MCF 10A (cell line): ENCODE measurements at regions not wholly inside any gene's neighbourhood (a gene's known extent, or its start where the extent isn't known, plus 50 kb on each side); places are given as distances from the start of the nearest gene placed in this dataset.

Source experiments
- BruUV-seq: library from RNA; stranded (reverse); fragments of 400-500 nt; replicated peaks from 2 replicates; lab custom pipeline; 2021; lab: Mats Ljungman, UMichigan
- CTCF ChIA-PET: fragments of 300-600 bp; sonication (Branson Sonifier 250); formaldehyde crosslinking; extraction: SDS; loops from one replicate; lab custom pipeline; 2021; ENCODE audit warnings: antibody characterized with exemption, inconsistent platforms; lab: Yijun Ruan, JAX
- POLR2A ChIA-PET: fragments of 300-600, 350-650 bp; sonication (Branson Sonifier 250); formaldehyde crosslinking; extraction: SDS; loops from one replicate; lab custom pipeline; 2020; ENCODE audit warnings: antibody characterized with exemption, inconsistent platforms; lab: Yijun Ruan, JAX
- DNase-seq: peaks from one replicate; pipeline ENCODE4 v3.0.0-alpha.2; 2018; ENCODE audit not compliant: unreplicated experiment
- H3K27ac Mint-ChIP-seq: one replicate; pipeline ENCODE4 v1.8.0; 2022; ENCODE audit warnings: mild to moderate bottlenecking, low read depth, mixed read lengths; ENCODE audit not compliant: unreplicated experiment
- H3K27me3 Mint-ChIP-seq: one replicate; pipeline ENCODE4 v1.8.0; 2022; ENCODE audit warnings: mixed read lengths; ENCODE audit not compliant: insufficient read depth, unreplicated experiment
- H3K36me3 Mint-ChIP-seq: one replicate; pipeline ENCODE4 v1.8.0; 2022; ENCODE audit warnings: mild to moderate bottlenecking, moderate library complexity, mixed read lengths; ENCODE audit not compliant: insufficient read depth, unreplicated experiment
- H3K4me1 Mint-ChIP-seq: one replicate; pipeline ENCODE4 v1.8.0; 2022; ENCODE audit warnings: mixed read lengths; ENCODE audit not compliant: insufficient read depth, unreplicated experiment
- H3K4me3 Mint-ChIP-seq: one replicate; pipeline ENCODE4 v1.8.0; 2022; ENCODE audit warnings: mild to moderate bottlenecking, moderate library complexity, mixed read lengths; ENCODE audit not compliant: unreplicated experiment
- H3K9me3 Mint-ChIP-seq: one replicate; pipeline ENCODE4 v1.8.0; 2022; ENCODE audit warnings: mixed read lengths; ENCODE audit not compliant: unreplicated experiment
- intact Hi-C: fragments of 100-400 bp; cut with micrococcal nuclease; formaldehyde crosslinking; loops from 2 replicates; pipeline ENCODE4 v1.14.1; 2022
- TF ChIP-seq, protein P1 (sequence below): fragments of 200-600 bp; IDR thresholded peaks from one replicate; pipeline ENCODE4 v1.8.0; 2022; ENCODE audit warnings: antibody characterized with exemption, mild to moderate bottlenecking; ENCODE audit not compliant: unreplicated experiment

DNA sequence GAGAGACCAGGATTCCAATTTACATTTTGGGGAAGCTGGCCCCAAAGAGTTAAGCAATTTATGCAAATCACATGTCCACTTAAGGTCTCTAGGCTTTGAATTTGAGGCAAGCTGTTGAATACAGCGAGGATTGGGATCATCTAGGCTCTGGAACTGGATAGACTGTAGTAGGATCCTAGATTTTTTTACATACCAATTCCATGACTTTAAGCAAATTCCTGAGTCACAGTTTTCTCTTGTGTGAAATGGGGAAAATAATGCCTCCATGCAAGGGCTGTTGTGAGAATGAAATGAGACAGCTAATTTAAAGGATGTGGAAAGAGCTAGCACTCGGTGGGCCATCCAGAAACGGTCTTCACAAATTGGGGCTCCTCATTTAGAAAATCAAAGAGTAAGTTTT lies 103.4 kb downstream of the MINAR1 start:
- TF ChIP-seq, protein P1, sequence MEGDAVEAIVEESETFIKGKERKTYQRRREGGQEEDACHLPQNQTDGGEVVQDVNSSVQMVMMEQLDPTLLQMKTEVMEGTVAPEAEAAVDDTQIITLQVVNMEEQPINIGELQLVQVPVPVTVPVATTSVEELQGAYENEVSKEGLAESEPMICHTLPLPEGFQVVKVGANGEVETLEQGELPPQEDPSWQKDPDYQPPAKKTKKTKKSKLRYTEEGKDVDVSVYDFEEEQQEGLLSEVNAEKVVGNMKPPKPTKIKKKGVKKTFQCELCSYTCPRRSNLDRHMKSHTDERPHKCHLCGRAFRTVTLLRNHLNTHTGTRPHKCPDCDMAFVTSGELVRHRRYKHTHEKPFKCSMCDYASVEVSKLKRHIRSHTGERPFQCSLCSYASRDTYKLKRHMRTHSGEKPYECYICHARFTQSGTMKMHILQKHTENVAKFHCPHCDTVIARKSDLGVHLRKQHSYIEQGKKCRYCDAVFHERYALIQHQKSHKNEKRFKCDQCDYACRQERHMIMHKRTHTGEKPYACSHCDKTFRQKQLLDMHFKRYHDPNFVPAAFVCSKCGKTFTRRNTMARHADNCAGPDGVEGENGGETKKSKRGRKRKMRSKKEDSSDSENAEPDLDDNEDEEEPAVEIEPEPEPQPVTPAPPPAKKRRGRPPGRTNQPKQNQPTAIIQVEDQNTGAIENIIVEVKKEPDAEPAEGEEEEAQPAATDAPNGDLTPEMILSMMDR = no peak
- H3K27me3 Mint-ChIP-seq = peaks cover 29% of the 10 kb centered on the region
- DNase-seq = no peak
- no peaks in the 10 kb centered on the region for H3K9me3 Mint-ChIP-seq
- no TSS peak for BruUV-seq
- H3K4me1 Mint-ChIP-seq = peaks cover 7% of the 10 kb centered on the region
- ChIA-PET POLR2A (no interaction called here), CTCF (interaction anchor here (0.6 kb wide), 1 partner anchor 58 kb away, joined by 3 read pairs; no protein-coding TSS in a partner anchor)
- intact Hi-C loops = no loop called here
- H3K27ac Mint-ChIP-seq = no peak overlapping the region
- H3K4me3 Mint-ChIP-seq = no peak overlapping the region
- no peaks in the 10 kb centered on the region for H3K36me3 Mint-ChIP-seq

DNA sequence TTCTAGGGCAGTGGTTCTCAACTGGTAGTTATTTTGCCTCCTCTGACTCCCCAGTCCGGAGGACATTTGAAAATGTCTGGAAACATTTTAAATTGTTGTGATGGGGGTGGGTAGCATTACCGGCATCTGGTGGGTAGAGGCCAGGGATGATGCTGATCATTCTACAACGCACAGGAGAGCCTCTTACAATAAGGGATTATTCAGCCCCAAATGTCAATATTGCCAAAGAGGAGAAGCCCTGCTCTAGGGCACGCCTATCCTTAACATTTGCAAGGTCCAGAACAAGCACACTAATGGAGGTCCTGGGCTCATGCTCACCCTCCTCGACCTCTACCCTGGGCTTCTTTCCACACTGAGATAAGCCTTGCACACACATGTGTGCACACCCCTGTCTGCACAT lies 106.4 kb downstream of the MINAR1 start:
- H3K36me3 Mint-ChIP-seq = no peaks in the 10 kb centered on the region
- BruUV-seq = no TSS peak
- CTCF ChIA-PET = interaction anchor here (1.7 kb wide), 1 partner anchor 315 kb away, joined by 4 read pairs; no protein-coding TSS in a partner anchor
- H3K9me3 Mint-ChIP-seq = no peaks in the 10 kb centered on the region
- DNase-seq = no peak
- peaks cover 7% of the 10 kb centered on the region for H3K4me1 Mint-ChIP-seq
- no peak overlapping the region for H3K4me3 Mint-ChIP-seq
- POLR2A ChIA-PET = no interaction called here
- TF ChIP-seq, protein P1 = no peak
- intact Hi-C loops = no loop called here
- H3K27ac Mint-ChIP-seq = no peak overlapping the region
- peaks cover 12% of the 10 kb centered on the region for H3K27me3 Mint-ChIP-seq

DNA sequence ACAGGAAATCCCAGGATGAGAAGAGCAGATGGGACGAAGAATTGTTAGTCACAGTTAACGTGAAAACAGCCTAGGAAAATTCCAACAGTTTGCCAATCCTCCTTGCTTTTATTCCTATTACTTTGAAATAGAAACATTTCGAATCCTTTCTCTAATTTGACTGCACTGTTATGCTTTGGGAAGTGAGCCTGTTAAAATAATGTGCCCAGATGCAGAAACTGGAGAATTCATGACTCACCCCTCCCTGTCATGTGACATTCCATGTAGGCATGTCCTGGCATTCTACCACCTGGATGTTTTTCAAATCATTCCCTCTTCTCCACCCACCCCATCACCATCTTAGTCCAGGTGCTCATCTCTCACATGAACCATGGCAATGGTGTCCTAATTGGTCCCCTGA lies 107.3 kb downstream of the MINAR1 start:
- Mint-ChIP-seq H3K4me1 (peaks cover 7% of the 10 kb centered on the region), H3K27ac (no peak overlapping the region), H3K4me3 (no peak overlapping the region), H3K36me3 (no peaks in the 10 kb centered on the region), H3K27me3 (peaks cover 3% of the 10 kb centered on the region), H3K9me3 (no peaks in the 10 kb centered on the region)
- TF ChIP-seq, protein P1 = no peak
- ChIA-PET CTCF (interaction anchor here (1.7 kb wide), 1 partner anchor 314 kb away, joined by 4 read pairs; no protein-coding TSS in a partner anchor), POLR2A (no interaction called here)
- intact Hi-C loops = no loop called here
- peak; percentile 38 for DNase-seq
- BruUV-seq = no TSS peak

DNA sequence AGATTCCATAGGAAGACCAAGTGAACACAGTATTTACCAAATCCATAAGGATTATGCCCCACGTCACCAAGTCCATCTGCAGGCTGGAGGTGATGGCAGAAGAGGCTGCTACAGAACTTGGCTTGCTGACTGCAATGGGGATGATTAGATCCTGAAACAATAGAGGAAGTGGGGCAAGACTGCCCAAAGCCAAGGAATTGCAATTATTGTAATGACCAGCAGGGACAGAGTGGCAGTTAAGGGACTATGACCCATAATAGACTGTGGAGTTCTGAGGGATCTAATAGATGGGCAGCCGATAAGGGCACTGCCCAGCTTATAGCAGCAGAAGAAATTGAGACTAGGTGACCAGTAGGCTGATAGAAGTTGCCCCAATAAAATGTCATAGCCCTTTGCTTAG lies 108.4 kb downstream of the MINAR1 start:
- H3K27me3 Mint-ChIP-seq = no peaks in the 10 kb centered on the region
- no TSS peak for BruUV-seq
- H3K27ac Mint-ChIP-seq = no peak overlapping the region
- CTCF ChIA-PET = interaction anchor here (1.8 kb wide), 1 partner anchor 159 kb away, joined by 6 read pairs; no protein-coding TSS in a partner anchor
- intact Hi-C loops = no loop called here
- H3K4me1 Mint-ChIP-seq = peaks cover 7% of the 10 kb centered on the region
- POLR2A ChIA-PET = no interaction called here
- H3K4me3 Mint-ChIP-seq = no peak overlapping the region
- no peaks in the 10 kb centered on the region for H3K36me3 Mint-ChIP-seq
- H3K9me3 Mint-ChIP-seq = no peaks in the 10 kb centered on the region
- TF ChIP-seq, protein P1 = no peak
- no peak for DNase-seq
